Breast epithelium (tissue), 4 donors: ENCODE measurements at regions not wholly inside any gene's neighbourhood (a gene's known extent, or its start where the extent isn't known, plus 50 kb on each side); places are given as distances from the start of the nearest gene placed in this dataset.

Source experiments
- DNase-seq, 2 donors: peaks; one replicate each; pipeline ENCODE4 v3.0.0-alpha.2; 2019; ENCODE audit warnings: low spot score in 2 of 2
- H3K27ac ChIP-seq, 2 donors: fragments of 200-600 bp; sonication (generic) in 1 of 2; one replicate each; pipeline ENCODE4 v1.5.1; 2016 to 2019; ENCODE audit warnings: mild to moderate bottlenecking in 1 of 2
- H3K27me3 ChIP-seq, 2 donors: fragments of 200-600 bp; sonication (generic) in 1 of 2; one replicate each; pipeline versions ENCODE4 v1.5.1 to v1.6.0; 2017 to 2019; ENCODE audit warnings: control low read depth in 1 of 2, mild to moderate bottlenecking in 1 of 2
- H3K36me3 ChIP-seq: fragments of 200-600 bp; one replicate; pipeline ENCODE4 v1.5.1; 2019
- H3K4me1 ChIP-seq, 2 donors: fragments of 200-600 bp; sonication (generic); one replicate each; pipeline ENCODE4 v1.5.1; 2016 to 2019; ENCODE audit warnings: control low read depth in 1 of 2
- H3K4me3 ChIP-seq, 3 donors: fragments of 200-600 bp; sonication (generic); 1 replicate in 2 of 3; 2 replicates in 1 of 3; pipeline ENCODE4 v1.5.1; 2016 to 2019; ENCODE audit warnings: mild to moderate bottlenecking in 3 of 3, moderate library complexity in 2 of 3
- H3K9me3 ChIP-seq, 2 donors: fragments of 200-600 bp; sonication (generic) in 1 of 2; one replicate each; pipeline ENCODE4 v1.5.1; 2016 to 2019; ENCODE audit warnings: control low read depth in 1 of 2
- CTCF ChIP-seq, 3 donors: fragments of 450-650 bp; IDR thresholded peaks; one replicate each; pipeline ENCODE4 v1.5.1; 2016 to 2017; ENCODE audit warnings: antibody characterized with exemption in 3 of 3, mild to moderate bottlenecking in 3 of 3, moderate library complexity in 3 of 3
- POLR2A ChIP-seq: fragments of 450-650 bp; IDR thresholded peaks from one replicate; pipeline ENCODE4 v1.6.1; 2016; ENCODE audit warnings: antibody characterized with exemption, mild to moderate bottlenecking, moderate library complexity
- POLR2AphosphoS5 ChIP-seq, 3 donors: sonication (generic); formaldehyde crosslinking; IDR thresholded peaks; one replicate each; pipeline ENCODE4 v1.6.1; 2017; ENCODE audit warnings: antibody characterized with exemption in 3 of 3
- intact Hi-C: fragments of 100-400 bp; cut with DNase I; formaldehyde crosslinking; loops from one replicate; pipeline ENCODE4 v1.15.1; 2023; ENCODE audit warnings: low total_unique reads

GRCh38 chr2:14884651-14885050 is 252.1 kb downstream of the LRATD1 start:
- TF ChIP-seq POLR2A: no peak
- TF ChIP-seq POLR2AphosphoS5 (IDR thresholded peaks at IDR 0.05): no peak
- no peak for TF ChIP-seq CTCF (IDR thresholded peaks at IDR 0.05)

GRCh38 chr2:14891546-14891945 is 259.0 kb downstream of the LRATD1 start:
- no peaks in the 10 kb centered on the region for H3K27me3 ChIP-seq
- no peaks in the 10 kb centered on the region for H3K9me3 ChIP-seq
- no peak for DNase-seq
- H3K27ac ChIP-seq: no peak overlapping the region
- H3K4me1 ChIP-seq: no peaks in the 10 kb centered on the region
- no peak overlapping the region for H3K4me3 ChIP-seq
- intact Hi-C loops: no loop called here
- no peaks in the 10 kb centered on the region for H3K36me3 ChIP-seq
- TF ChIP-seq CTCF (IDR thresholded peaks at IDR 0.05) (no peak), POLR2A (no peak), POLR2AphosphoS5 (IDR thresholded peaks at IDR 0.05) (no peak)

More at GRCh38 chr2:14884651-14885050, 252.1 kb downstream of the LRATD1 start:
- Histone ChIP-seq H3K4me1 (no peaks in the 10 kb centered on the region), H3K27ac (no peak overlapping the region), H3K36me3 (no peaks in the 10 kb centered on the region), H3K27me3 (no peaks in the 10 kb centered on the region), H3K4me3 (no peak overlapping the region), H3K9me3 (no peaks in the 10 kb centered on the region)
- DNase-seq: no peak
- intact Hi-C loops: no loop called here

GRCh38 chr2:14896330-14897030 is 264.0 kb downstream of the LRATD1 start:
- Histone ChIP-seq H3K4me1 (no peaks in the 10 kb centered on the region), H3K36me3 (no peaks in the 10 kb centered on the region), H3K27me3 (no peaks in the 10 kb centered on the region), H3K27ac (no peak overlapping the region), H3K9me3 (no peaks in the 10 kb centered on the region), H3K4me3 (no peak overlapping the region)
- no peak for TF ChIP-seq POLR2A
- no peak for TF ChIP-seq POLR2AphosphoS5 (IDR thresholded peaks at IDR 0.05)
- no peak for TF ChIP-seq CTCF (IDR thresholded peaks at IDR 0.05)
- intact Hi-C loops: loop anchor here (5.0 kb wide), 2 partner anchors 329 to 874 kb away; no protein-coding TSS in a partner anchor
- no peak for DNase-seq

- no peaks in the 10 kb centered on the region for H3K36me3 ChIP-seq
- no peak overlapping the region for H3K27ac ChIP-seq
- no peak overlapping the region for H3K4me3 ChIP-seq
- no peak for TF ChIP-seq POLR2AphosphoS5 (IDR thresholded peaks at IDR 0.05)
- no peak for TF ChIP-seq POLR2A
- no peak for TF ChIP-seq CTCF (IDR thresholded peaks at IDR 0.05)
- no peak for DNase-seq
- no peaks in the 10 kb centered on the region for H3K27me3 ChIP-seq
- no peaks in the 10 kb centered on the region for H3K4me1 ChIP-seq
- intact Hi-C loops: loop anchor here (5.0 kb wide), 2 partner anchors 333 to 878 kb away; no protein-coding TSS in a partner anchor
- no peaks in the 10 kb centered on the region for H3K9me3 ChIP-seq
Observed at GRCh38 chr2:14899621-14900414, 267.3 kb downstream of the LRATD1 start.

GRCh38 chr2:14901737-14902136 is 269.2 kb downstream of the LRATD1 start:
- Histone ChIP-seq H3K4me1 (no peaks in the 10 kb centered on the region), H3K27me3 (no peaks in the 10 kb centered on the region), H3K27ac (no peak overlapping the region), H3K4me3 (no peak overlapping the region), H3K36me3 (no peaks in the 10 kb centered on the region), H3K9me3 (no peaks in the 10 kb centered on the region)
- TF ChIP-seq POLR2AphosphoS5 (IDR thresholded peaks at IDR 0.05) (no peak), POLR2A (no peak), CTCF (IDR thresholded peaks at IDR 0.05) (no peak)
- DNase-seq: no peak
- intact Hi-C loops: no loop called here
